ENCODE measurements at regions not wholly inside any gene's neighbourhood (a gene's known extent, or its start where the extent isn't known, plus 50 kb on each side); places are given as distances from the start of the nearest gene placed in this dataset.

DNA sequence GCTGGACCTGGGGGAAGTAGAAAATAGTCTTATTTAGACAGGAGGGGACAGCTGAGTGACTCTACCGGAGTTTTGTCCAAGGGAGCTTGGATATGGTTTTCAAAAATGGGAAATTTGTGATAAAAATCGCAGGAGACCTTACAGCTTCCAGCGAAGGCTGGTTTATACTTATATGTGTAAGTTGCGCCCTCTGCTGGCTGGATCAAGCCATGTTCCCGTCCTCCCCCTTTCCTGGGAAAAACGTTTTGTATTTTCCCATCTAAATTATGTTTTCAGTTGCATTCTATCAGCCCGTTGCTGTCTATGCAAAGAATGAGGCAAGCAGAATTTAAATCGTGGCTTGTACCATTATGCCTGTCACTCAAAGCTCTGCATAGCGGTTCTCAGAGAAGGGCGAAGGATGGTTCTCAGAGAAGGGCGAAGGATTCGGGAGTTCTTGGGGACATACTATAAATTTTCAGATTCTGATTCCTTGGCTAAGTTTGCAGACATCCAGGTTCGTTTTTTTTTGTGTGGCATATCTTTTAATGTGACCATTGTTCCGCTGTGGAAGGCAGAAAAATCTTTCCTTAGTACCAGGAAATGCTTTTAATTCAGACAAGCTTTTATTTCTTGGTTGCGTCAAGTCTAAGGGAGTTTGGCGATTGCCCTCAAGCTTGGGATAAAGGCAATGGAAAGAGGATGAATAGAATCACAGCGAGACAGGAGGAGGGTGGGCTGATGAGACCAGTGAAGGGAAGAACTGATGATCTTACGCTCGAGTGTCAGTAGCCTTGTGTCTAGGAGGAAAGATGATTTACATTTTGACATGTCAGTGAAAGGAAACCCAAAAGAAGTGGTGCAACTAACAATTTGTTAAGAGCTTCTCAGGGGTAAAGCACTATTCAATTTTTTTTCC, 128.5 kb upstream of the ARX start:
- intact Hi-C loops (cut with DNase I): loop anchor here (10.0 kb wide), 1 partner anchor 389 kb away; no protein-coding TSS in a partner anchor
- TF ChIP-seq, protein P1, sequence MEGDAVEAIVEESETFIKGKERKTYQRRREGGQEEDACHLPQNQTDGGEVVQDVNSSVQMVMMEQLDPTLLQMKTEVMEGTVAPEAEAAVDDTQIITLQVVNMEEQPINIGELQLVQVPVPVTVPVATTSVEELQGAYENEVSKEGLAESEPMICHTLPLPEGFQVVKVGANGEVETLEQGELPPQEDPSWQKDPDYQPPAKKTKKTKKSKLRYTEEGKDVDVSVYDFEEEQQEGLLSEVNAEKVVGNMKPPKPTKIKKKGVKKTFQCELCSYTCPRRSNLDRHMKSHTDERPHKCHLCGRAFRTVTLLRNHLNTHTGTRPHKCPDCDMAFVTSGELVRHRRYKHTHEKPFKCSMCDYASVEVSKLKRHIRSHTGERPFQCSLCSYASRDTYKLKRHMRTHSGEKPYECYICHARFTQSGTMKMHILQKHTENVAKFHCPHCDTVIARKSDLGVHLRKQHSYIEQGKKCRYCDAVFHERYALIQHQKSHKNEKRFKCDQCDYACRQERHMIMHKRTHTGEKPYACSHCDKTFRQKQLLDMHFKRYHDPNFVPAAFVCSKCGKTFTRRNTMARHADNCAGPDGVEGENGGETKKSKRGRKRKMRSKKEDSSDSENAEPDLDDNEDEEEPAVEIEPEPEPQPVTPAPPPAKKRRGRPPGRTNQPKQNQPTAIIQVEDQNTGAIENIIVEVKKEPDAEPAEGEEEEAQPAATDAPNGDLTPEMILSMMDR (IDR thresholded peaks at IDR 0.05): peak; percentile 70
- DNase-seq (peak; percentile 54), ATAC-seq (peak in 1 of 2 donors; percentile 59)
- Histone ChIP-seq H3K27me3 (ENCODE audit: low read depth) (no peaks in the 10 kb centered on the region), H3K4me1 (no peaks in the 10 kb centered on the region), H3K27ac (no peak overlapping the region), H3K9me3 (no peaks in the 10 kb centered on the region), H3K36me3 (no peaks in the 10 kb centered on the region), H3K4me3 (no peak overlapping the region)

- Histone ChIP-seq H3K27ac (no peak overlapping the region), H3K4me3 (no peak overlapping the region), H3K36me3 (no peaks in the 10 kb centered on the region), H3K4me1 (no peaks in the 10 kb centered on the region), H3K9me3 (no peaks in the 10 kb centered on the region), H3K27me3 (ENCODE audit: low read depth) (no peaks in the 10 kb centered on the region)
- no peak for ATAC-seq
- intact Hi-C loops (cut with DNase I): loop anchor here (10.0 kb wide), 1 partner anchor 389 kb away; no protein-coding TSS in a partner anchor
- TF ChIP-seq, protein P1 (IDR thresholded peaks at IDR 0.05): no peak
- no peak for DNase-seq
These were observed 127.8 kb upstream of the ARX start for GRCh38 chrX:25143596-25143995.

DNA sequence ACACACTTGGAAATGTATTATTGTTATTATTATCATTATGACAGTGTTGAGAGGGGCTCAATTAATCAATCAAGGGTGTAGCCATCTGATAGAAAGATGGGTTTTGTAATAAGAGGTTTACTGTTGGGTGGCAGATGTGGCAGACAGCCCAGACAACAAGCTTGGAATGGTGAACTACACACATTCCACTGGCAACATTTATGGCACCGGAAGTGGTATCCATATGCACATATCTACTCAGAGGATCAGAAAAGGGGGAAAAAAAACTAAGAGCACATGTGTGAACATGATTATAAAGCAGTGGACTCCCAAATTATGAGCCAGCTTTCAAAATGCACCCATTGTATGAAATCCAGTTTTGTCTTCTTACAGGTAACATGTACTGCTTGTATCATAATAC, 125.9 kb upstream of the ARX start:
- Histone ChIP-seq H3K27ac (no peak overlapping the region), H3K27me3 (ENCODE audit: low read depth) (no peaks in the 10 kb centered on the region), H3K4me3 (no peak overlapping the region), H3K4me1 (no peaks in the 10 kb centered on the region), H3K9me3 (no peaks in the 10 kb centered on the region), H3K36me3 (no peaks in the 10 kb centered on the region)
- TF ChIP-seq, protein P1 (IDR thresholded peaks at IDR 0.05): no peak
- no peak for ATAC-seq
- intact Hi-C loops (cut with DNase I): loop anchor here (10.0 kb wide), 1 partner anchor 387 kb away; no protein-coding TSS in a partner anchor
- DNase-seq: no peak

DNA sequence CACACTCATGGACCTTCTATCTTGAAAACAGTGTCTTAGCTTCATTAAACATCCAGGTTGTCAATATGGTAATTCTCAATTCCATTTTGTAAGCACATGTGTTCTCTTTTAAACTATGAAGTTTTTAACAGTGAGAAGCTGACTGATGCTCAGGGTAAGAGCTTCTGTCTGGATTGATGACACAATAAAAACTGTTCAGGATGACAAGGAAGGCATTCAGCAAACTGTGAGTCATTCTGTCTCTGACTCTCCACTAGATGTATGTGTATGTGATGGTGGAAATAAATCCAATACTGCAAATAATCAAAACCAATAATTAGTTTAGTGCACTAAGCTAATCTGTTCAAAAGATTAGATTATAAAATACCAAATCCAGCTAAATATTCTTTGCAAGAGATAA, 115.3 kb upstream of the ARX start:
- intact Hi-C loops (cut with DNase I): no loop called here
- H3K27me3 ChIP-seq (ENCODE audit: low read depth): no peaks in the 10 kb centered on the region
- DNase-seq: no peak
- TF ChIP-seq, protein P1 (IDR thresholded peaks at IDR 0.05): no peak
- H3K36me3 ChIP-seq: no peaks in the 10 kb centered on the region
- no peak for ATAC-seq
- H3K9me3 ChIP-seq: no peaks in the 10 kb centered on the region
- no peak overlapping the region for H3K4me3 ChIP-seq
- H3K4me1 ChIP-seq: no peaks in the 10 kb centered on the region
- no peak overlapping the region for H3K27ac ChIP-seq

DNA sequence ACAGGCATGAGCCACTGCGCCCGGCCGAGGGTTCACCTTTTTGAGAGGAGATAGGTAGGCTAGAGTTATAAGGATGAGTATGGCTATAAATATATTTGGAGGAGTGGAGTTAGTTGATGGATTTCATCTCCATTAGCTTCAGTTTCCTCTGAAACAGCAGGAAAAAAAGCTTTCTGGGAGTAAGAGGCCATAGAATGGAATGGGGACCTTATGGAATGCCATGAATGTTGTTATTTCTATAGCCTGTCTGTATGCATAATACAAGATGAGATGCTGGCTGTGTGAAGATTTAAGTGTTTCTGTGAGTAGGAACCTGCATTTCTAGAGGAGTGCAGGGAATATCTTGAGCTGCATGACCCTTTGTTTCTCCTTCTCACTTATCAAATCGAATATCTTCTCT, 114.9 kb upstream of the ARX start:
- Histone ChIP-seq H3K4me1 (no peaks in the 10 kb centered on the region), H3K9me3 (no peaks in the 10 kb centered on the region), H3K27ac (no peak overlapping the region), H3K27me3 (ENCODE audit: low read depth) (no peaks in the 10 kb centered on the region), H3K4me3 (no peak overlapping the region), H3K36me3 (no peaks in the 10 kb centered on the region)
- intact Hi-C loops (cut with DNase I): no loop called here
- no peak for ATAC-seq
- no peak for DNase-seq
- TF ChIP-seq, protein P1 (IDR thresholded peaks at IDR 0.05): no peak

Data from lower lobe of right lung (tissue), 2 donors.